ENCODE measurements at regions not wholly inside any gene's neighbourhood (a gene's known extent, or its start where the extent isn't known, plus 50 kb on each side); places are given as distances from the start of the nearest gene placed in this dataset.

DNA sequence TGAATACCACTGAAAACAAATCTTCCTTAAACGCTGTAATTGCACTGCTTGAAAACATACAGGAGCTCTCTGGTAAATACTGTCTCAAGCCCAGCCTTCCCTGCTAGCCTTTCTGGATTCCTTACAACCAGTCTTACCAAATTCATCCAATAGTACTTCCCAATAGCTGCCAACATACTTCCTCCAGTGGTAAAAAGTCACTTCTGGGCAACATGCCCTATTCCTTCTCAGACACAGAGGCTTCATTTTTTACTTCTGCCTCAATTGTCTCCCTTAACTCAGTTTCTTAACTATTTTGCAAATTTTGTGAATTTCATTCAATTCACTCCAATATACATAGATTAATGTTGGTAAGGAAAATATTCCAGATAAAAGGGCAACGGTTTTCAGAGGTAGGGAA, 166.3 kb downstream of the TBX15 start:
- no peak for ATAC-seq
- DNase-seq: no peak
- no peaks in the 10 kb centered on the region for H3K9me3 ChIP-seq
- TF ChIP-seq, protein P1, sequence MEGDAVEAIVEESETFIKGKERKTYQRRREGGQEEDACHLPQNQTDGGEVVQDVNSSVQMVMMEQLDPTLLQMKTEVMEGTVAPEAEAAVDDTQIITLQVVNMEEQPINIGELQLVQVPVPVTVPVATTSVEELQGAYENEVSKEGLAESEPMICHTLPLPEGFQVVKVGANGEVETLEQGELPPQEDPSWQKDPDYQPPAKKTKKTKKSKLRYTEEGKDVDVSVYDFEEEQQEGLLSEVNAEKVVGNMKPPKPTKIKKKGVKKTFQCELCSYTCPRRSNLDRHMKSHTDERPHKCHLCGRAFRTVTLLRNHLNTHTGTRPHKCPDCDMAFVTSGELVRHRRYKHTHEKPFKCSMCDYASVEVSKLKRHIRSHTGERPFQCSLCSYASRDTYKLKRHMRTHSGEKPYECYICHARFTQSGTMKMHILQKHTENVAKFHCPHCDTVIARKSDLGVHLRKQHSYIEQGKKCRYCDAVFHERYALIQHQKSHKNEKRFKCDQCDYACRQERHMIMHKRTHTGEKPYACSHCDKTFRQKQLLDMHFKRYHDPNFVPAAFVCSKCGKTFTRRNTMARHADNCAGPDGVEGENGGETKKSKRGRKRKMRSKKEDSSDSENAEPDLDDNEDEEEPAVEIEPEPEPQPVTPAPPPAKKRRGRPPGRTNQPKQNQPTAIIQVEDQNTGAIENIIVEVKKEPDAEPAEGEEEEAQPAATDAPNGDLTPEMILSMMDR (IDR thresholded peaks at IDR 0.05): no peak
- TF ChIP-seq POLR2A (IDR thresholded peaks at IDR 0.05): no peak
- no peaks in the 10 kb centered on the region for H3K4me1 ChIP-seq
- intact Hi-C loops (cut with DNase I): no loop called here
- H3K27ac ChIP-seq: no peak overlapping the region
- WGBS (ENCODE audit: insufficient coverage, low coverage, low lambda C conversion rate, missing lambda C conversion rate): 30% methylated on average over 2 of the region's 2 CpGs
- H3K4me3 ChIP-seq: no peak overlapping the region
- no peaks in the 10 kb centered on the region for H3K27me3 ChIP-seq
- no peaks in the 10 kb centered on the region for H3K36me3 ChIP-seq

DNA sequence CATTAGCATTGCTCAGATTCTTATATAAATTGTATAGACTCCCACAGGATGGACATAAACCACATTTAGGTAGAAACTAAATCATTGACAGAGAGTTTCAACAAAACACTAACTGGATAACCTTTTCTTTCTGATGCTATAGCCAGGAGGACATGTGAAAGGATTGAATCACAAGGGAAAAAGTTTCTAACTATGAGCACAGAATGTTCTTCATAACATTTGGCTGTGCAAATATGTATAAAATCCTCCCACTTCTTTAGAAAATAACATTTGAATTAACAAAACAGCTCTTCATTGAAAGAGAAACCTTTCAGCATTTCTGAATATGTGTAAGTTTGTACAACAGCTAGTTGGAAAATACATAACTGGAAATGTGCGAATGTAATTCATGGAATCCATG, 167.3 kb downstream of the TBX15 start:
- DNase-seq (no peak), ATAC-seq (no peak)
- H3K9me3 ChIP-seq: no peaks in the 10 kb centered on the region
- no peak for TF ChIP-seq POLR2A (IDR thresholded peaks at IDR 0.05)
- TF ChIP-seq, protein P1 (IDR thresholded peaks at IDR 0.05): no peak
- intact Hi-C loops (cut with DNase I): no loop called here
- no peak overlapping the region for H3K27ac ChIP-seq
- H3K4me3 ChIP-seq: no peak overlapping the region
- 95% methylated on average over 1 of the region's 1 CpG for WGBS (ENCODE audit: insufficient coverage, low coverage, low lambda C conversion rate, missing lambda C conversion rate)
- H3K36me3 ChIP-seq: no peaks in the 10 kb centered on the region
- H3K27me3 ChIP-seq: no peaks in the 10 kb centered on the region
- H3K4me1 ChIP-seq: no peaks in the 10 kb centered on the region

DNA sequence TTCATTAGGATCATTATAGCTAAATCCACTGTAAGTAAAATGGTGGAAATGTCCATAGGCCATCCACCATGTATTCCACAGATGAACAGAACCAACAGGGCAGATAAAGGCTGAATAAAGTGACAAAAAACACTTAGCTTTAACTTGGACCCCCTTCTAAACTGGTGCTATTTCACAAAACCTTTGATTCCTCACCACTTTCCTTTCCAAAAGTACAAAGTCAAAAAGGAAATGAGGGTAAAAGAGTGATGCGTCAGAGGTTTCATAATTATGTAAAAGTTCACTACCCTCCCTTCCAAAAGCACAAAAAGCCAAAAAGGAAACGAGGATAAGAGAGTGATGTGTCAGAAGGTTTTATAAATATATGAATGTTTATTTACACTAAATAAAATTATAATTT, 172.2 kb downstream of the TBX15 start:
- DNase-seq (no peak), ATAC-seq (peak; percentile 66 to 85 (median 74))
- Histone ChIP-seq H3K4me3 (no peak overlapping the region), H3K27me3 (no peaks in the 10 kb centered on the region), H3K4me1 (peaks cover 0 to 6% (median 0%) of the 10 kb centered on the region in 4 donors), H3K9me3 (no peaks in the 10 kb centered on the region), H3K36me3 (no peaks in the 10 kb centered on the region), H3K27ac (peak overlapping the region; percentile 49 to 67 (median 53))
- WGBS (ENCODE audit: insufficient coverage, low coverage, low lambda C conversion rate, missing lambda C conversion rate): 11% methylated on average over 2 of the region's 2 CpGs
- TF ChIP-seq, protein P1 (IDR thresholded peaks at IDR 0.05): no peak
- TF ChIP-seq POLR2A (IDR thresholded peaks at IDR 0.05): peak; percentile 35
- intact Hi-C loops (cut with DNase I): no loop called here

DNA sequence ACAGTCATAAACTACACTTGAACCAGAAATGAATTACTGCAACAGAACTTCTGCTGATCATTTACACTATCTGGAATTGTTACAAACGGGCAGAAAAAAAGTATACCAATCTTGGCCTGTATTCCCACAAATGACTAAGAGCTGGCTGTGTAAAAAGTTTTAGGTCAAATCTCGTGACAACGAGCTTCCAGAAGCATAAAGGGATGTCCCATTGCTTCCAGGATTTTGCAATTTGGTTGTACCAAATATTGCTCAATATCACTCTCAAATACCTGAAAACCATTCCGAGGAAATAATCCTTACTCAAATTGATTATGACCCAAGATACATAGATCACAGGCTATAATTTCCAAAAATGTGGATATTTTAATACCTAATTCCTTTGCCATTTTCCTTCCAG, 175.6 kb downstream of the TBX15 start:
- intact Hi-C loops (cut with DNase I): no loop called here
- TF ChIP-seq, protein P1 (IDR thresholded peaks at IDR 0.05): no peak
- TF ChIP-seq POLR2A (IDR thresholded peaks at IDR 0.05): no peak
- H3K4me1 ChIP-seq: peaks cover 0 to 6% (median 0%) of the 10 kb centered on the region in 4 donors
- WGBS (ENCODE audit: insufficient coverage, low coverage, low lambda C conversion rate, missing lambda C conversion rate): 26% methylated on average over 4 of the region's 4 CpGs
- no peaks in the 10 kb centered on the region for H3K36me3 ChIP-seq
- H3K27ac ChIP-seq: no peak overlapping the region
- ATAC-seq (peak in 3 of 4 donors; percentile 31 to 72 (median 57)), DNase-seq (no peak)
- no peaks in the 10 kb centered on the region for H3K27me3 ChIP-seq
- no peaks in the 10 kb centered on the region for H3K9me3 ChIP-seq
- H3K4me3 ChIP-seq: no peak overlapping the region

DNA sequence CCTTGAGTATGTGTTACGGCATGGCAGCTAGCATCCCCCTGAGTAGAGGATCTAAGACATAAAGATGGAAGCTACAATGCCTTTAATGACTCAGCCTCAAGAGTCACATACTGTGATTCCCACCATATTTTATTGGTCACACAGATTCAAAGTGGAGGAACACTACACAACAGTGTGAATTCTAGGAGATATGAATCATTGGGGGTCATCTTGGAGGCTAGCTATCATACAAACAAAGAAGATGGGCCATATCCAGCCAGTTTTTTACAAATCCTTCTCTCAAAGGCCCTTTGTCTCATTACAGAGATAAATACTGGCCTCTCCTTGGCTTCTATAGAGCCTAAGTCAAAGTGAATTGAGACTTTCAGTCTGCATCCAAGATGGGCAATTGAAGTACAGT, 177.0 kb downstream of the TBX15 start:
- Histone ChIP-seq H3K36me3 (no peaks in the 10 kb centered on the region), H3K4me1 (peaks cover 0 to 6% (median 0%) of the 10 kb centered on the region in 4 donors), H3K27me3 (no peaks in the 10 kb centered on the region), H3K4me3 (no peak overlapping the region), H3K27ac (no peak overlapping the region), H3K9me3 (no peaks in the 10 kb centered on the region)
- ATAC-seq (no peak), DNase-seq (no peak)
- intact Hi-C loops (cut with DNase I): no loop called here
- no peak for TF ChIP-seq POLR2A (IDR thresholded peaks at IDR 0.05)
- TF ChIP-seq, protein P1 (IDR thresholded peaks at IDR 0.05): no peak
- 83% methylated on average over 1 of the region's 1 CpG for whole genome bisulfite sequencing (ENCODE audit: insufficient coverage, low coverage, low lambda C conversion rate, missing lambda C conversion rate)
